ENCODE measurements at regions not wholly inside any gene's neighbourhood (a gene's known extent, or its start where the extent isn't known, plus 50 kb on each side); places are given as distances from the start of the nearest gene placed in this dataset.
A peak's percentile ranks its signal among the peaks of the same experiment; 100 is the strongest.

- ATAC-seq = peak; percentile 97
Observed at GRCh38 chr7:86939197-86939814, 120.1 kb downstream of the ELAPOR2 start.

DNA sequence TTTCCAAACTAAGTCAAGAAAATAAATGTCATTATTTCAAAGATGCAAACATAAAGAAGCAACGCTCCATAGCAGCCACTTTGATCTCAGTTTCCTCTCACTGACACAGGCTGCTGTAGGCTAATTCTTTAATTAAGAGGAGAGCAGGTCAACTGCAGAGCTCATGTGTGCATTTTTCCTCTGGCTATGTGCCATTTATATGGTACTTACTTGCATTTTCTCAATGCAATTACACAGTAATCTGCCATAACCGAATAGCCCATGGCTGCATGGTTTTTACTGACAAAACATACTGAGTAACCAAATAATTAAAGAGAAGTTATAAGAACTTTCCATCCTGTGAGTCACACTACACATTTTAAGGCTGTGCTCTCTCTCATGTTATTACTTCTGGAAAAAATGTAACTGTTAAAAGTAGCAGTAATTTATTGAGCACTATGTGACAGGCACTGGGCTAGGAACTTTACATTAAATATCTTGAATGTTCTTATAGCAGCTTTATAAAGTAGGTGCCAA lies 122.0 kb downstream of the ELAPOR2 start:
- ATAC-seq = no peak
- no peak for TF ChIP-seq GLIS3 (CRISPR knock-in tag; IDR thresholded peaks at IDR 0.05)
- TF ChIP-seq, protein P1, sequence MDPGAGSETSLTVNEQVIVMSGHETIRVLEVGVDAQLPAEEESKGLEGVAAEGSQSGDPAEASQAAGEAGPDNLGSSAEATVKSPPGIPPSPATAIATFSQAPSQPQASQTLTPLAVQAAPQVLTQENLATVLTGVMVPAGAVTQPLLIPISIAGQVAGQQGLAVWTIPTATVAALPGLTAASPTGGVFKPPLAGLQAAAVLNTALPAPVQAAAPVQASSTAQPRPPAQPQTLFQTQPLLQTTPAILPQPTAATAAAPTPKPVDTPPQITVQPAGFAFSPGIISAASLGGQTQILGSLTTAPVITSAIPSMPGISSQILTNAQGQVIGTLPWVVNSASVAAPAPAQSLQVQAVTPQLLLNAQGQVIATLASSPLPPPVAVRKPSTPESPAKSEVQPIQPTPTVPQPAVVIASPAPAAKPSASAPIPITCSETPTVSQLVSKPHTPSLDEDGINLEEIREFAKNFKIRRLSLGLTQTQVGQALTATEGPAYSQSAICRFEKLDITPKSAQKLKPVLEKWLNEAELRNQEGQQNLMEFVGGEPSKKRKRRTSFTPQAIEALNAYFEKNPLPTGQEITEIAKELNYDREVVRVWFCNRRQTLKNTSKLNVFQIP (CRISPR knock-in tag; IDR thresholded peaks at IDR 0.05; ENCODE audit: borderline replicate concordance, low read depth) = no peak

More at GRCh38 chr7:86939197-86939814, 120.1 kb downstream of the ELAPOR2 start:
- TF ChIP-seq TOX (CRISPR knock-in tag; IDR thresholded peaks at IDR 0.05; ENCODE audit: borderline replicate concordance) (no peak), ZFP3 (CRISPR knock-in tag; IDR thresholded peaks at IDR 0.05) (no peak), GLIS3 (CRISPR knock-in tag; IDR thresholded peaks at IDR 0.05) (no peak)
- TF ChIP-seq, protein P2, sequence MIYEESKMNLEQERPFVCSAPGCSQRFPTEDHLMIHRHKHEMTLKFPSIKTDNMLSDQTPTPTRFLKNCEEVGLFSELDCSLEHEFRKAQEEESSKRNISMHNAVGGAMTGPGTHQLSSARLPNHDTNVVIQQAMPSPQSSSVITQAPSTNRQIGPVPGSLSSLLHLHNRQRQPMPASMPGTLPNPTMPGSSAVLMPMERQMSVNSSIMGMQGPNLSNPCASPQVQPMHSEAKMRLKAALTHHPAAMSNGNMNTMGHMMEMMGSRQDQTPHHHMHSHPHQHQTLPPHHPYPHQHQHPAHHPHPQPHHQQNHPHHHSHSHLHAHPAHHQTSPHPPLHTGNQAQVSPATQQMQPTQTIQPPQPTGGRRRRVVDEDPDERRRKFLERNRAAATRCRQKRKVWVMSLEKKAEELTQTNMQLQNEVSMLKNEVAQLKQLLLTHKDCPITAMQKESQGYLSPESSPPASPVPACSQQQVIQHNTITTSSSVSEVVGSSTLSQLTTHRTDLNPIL (CRISPR knock-in tag; IDR thresholded peaks at IDR 0.05; ENCODE audit: low read depth) = no peak

- TF ChIP-seq ZFP3 (CRISPR knock-in tag; IDR thresholded peaks at IDR 0.05) (no peak), ZNF8 (CRISPR knock-in tag; IDR thresholded peaks at IDR 0.05) (no peak), PPARA (CRISPR knock-in tag; IDR thresholded peaks at IDR 0.05; ENCODE audit: borderline replicate concordance) (no peak), GLIS3 (CRISPR knock-in tag; IDR thresholded peaks at IDR 0.05) (no peak), RARB (CRISPR knock-in tag; IDR thresholded peaks at IDR 0.05) (no peak), ZC3H10 (CRISPR knock-in tag; IDR thresholded peaks at IDR 0.05) (no peak), ZFP30 (CRISPR knock-in tag; IDR thresholded peaks at IDR 0.05) (no peak), SNAI2 (CRISPR knock-in tag; IDR thresholded peaks at IDR 0.05) (no peak), CSDC2 (CRISPR knock-in tag; IDR thresholded peaks at IDR 0.05) (no peak), ZNF70 (CRISPR knock-in tag; IDR thresholded peaks at IDR 0.05) (no peak), TCF4 (CRISPR knock-in tag; IDR thresholded peaks at IDR 0.05; ENCODE audit: borderline replicate concordance) (no peak), ZNF565 (CRISPR knock-in tag; conservative IDR thresholded peaks at IDR 0.05; ENCODE audit: low read depth) (no peak), TOX (CRISPR knock-in tag; IDR thresholded peaks at IDR 0.05; ENCODE audit: borderline replicate concordance) (no peak), ISL1 (CRISPR knock-in tag; IDR thresholded peaks at IDR 0.05) (no peak), ESRRG (CRISPR knock-in tag; IDR thresholded peaks at IDR 0.05) (no peak)
- TF ChIP-seq, protein P3, sequence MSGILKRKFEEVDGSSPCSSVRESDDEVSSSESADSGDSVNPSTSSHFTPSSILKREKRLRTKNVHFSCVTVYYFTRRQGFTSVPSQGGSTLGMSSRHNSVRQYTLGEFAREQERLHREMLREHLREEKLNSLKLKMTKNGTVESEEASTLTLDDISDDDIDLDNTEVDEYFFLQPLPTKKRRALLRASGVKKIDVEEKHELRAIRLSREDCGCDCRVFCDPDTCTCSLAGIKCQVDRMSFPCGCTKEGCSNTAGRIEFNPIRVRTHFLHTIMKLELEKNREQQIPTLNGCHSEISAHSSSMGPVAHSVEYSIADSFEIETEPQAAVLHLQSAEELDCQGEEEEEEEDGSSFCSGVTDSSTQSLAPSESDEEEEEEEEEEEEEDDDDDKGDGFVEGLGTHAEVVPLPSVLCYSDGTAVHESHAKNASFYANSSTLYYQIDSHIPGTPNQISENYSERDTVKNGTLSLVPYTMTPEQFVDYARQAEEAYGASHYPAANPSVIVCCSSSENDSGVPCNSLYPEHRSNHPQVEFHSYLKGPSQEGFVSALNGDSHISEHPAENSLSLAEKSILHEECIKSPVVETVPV (CRISPR knock-in tag; IDR thresholded peaks at IDR 0.05) = no peak
- TF ChIP-seq, protein P2 (CRISPR knock-in tag; IDR thresholded peaks at IDR 0.05; ENCODE audit: low read depth) = no peak
- TF ChIP-seq, protein P1 (CRISPR knock-in tag; IDR thresholded peaks at IDR 0.05; ENCODE audit: borderline replicate concordance, low read depth) = no peak
- TF ChIP-seq, protein P4, sequence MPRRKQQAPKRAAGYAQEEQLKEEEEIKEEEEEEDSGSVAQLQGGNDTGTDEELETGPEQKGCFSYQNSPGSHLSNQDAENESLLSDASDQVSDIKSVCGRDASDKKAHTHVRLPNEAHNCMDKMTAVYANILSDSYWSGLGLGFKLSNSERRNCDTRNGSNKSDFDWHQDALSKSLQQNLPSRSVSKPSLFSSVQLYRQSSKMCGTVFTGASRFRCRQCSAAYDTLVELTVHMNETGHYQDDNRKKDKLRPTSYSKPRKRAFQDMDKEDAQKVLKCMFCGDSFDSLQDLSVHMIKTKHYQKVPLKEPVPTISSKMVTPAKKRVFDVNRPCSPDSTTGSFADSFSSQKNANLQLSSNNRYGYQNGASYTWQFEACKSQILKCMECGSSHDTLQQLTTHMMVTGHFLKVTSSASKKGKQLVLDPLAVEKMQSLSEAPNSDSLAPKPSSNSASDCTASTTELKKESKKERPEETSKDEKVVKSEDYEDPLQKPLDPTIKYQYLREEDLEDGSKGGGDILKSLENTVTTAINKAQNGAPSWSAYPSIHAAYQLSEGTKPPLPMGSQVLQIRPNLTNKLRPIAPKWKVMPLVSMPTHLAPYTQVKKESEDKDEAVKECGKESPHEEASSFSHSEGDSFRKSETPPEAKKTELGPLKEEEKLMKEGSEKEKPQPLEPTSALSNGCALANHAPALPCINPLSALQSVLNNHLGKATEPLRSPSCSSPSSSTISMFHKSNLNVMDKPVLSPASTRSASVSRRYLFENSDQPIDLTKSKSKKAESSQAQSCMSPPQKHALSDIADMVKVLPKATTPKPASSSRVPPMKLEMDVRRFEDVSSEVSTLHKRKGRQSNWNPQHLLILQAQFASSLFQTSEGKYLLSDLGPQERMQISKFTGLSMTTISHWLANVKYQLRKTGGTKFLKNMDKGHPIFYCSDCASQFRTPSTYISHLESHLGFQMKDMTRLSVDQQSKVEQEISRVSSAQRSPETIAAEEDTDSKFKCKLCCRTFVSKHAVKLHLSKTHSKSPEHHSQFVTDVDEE (CRISPR knock-in tag; IDR thresholded peaks at IDR 0.05) = no peak
- TF ChIP-seq, protein P5, sequence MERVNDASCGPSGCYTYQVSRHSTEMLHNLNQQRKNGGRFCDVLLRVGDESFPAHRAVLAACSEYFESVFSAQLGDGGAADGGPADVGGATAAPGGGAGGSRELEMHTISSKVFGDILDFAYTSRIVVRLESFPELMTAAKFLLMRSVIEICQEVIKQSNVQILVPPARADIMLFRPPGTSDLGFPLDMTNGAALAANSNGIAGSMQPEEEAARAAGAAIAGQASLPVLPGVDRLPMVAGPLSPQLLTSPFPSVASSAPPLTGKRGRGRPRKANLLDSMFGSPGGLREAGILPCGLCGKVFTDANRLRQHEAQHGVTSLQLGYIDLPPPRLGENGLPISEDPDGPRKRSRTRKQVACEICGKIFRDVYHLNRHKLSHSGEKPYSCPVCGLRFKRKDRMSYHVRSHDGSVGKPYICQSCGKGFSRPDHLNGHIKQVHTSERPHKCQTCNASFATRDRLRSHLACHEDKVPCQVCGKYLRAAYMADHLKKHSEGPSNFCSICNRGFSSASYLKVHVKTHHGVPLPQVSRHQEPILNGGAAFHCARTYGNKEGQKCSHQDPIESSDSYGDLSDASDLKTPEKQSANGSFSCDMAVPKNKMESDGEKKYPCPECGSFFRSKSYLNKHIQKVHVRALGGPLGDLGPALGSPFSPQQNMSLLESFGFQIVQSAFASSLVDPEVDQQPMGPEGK (CRISPR knock-in tag; IDR thresholded peaks at IDR 0.05; ENCODE audit: borderline replicate concordance) = no peak
- no peak for ATAC-seq
Observed at GRCh38 chr7:86933295-86933845, 126.1 kb downstream of the ELAPOR2 start.
